PFSK-1 (cell line): ENCODE measurements at regions not wholly inside any gene's neighbourhood (a gene's known extent, or its start where the extent isn't known, plus 50 kb on each side); places are given as distances from the start of the nearest gene placed in this dataset.

Experiments used
- FOXP2 ChIP-seq: optimal IDR thresholded peaks from 2 replicates; pipeline ENCODE3; 2011; ENCODE audit warnings: borderline replicate concordance, control low read depth, inconsistent platforms; ENCODE audit not compliant: insufficient read depth; ENCODE audit errors: extremely low read length, extremely low read depth
- POLR2AphosphoS5 ChIP-seq: IDR thresholded peaks from 2 replicates; pipeline ENCODE4 v1.6.1; 2012; ENCODE audit warnings: low read depth, mild to moderate bottlenecking, control low read depth, low read length, moderate library complexity
- REST ChIP-seq, 2 experiments: IDR thresholded peaks; 2 replicates each; pipeline versions ENCODE4 v1.6.1 to v1.8.0; 2011 to 2012; ENCODE audit warnings: low read depth in 2 of 2, low read length in 2 of 2, control low read depth in 1 of 2, inconsistent platforms in 1 of 2, mild to moderate bottlenecking in 1 of 2, moderate library complexity in 1 of 2; ENCODE audit not compliant: insufficient read depth in 1 of 2
- SIN3A ChIP-seq: IDR thresholded peaks from 2 replicates; pipeline ENCODE4 v1.6.1; 2012; ENCODE audit warnings: mild to moderate bottlenecking, low read length, moderate library complexity, borderline replicate concordance; ENCODE audit not compliant: insufficient read depth
- TAF1 ChIP-seq: IDR thresholded peaks from 2 replicates; pipeline ENCODE4 v1.6.1; 2012; ENCODE audit warnings: low read length, control low read depth, borderline replicate concordance; ENCODE audit not compliant: insufficient read depth

DNA sequence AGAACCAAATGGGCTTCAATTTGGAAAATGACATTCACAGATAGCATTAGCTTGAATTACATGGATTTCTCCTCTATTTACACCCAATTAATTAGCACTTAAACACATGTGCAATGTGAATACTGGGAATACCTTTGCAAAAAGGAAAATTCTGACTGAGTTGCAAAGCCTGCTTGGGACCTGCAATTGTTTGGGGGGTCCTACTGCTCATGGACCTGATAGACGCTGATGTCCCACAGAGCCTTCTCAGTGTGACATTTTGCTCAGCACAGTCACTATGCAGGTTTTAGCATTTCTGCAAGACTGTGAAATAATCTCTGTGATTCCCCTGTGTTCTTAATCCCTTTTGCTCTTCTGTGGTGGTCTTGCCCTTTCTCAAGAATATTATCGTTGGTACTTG is 101.2 kb upstream of the PGRMC2 start:
- TF ChIP-seq TAF1 (no peak), POLR2AphosphoS5 (no peak), REST (IDR thresholded peaks at IDR 0.05; ENCODE audit: insufficient read depth in 1 of 2, low read depth in 2 of 2, low read length in 2 of 2) (no peak), FOXP2 (no peak), SIN3A (no peak)
